Activated T-helper 17 cell treated with anti-CD3 and anti-CD28 coated beads, Interleukin-2, amount 50 U/mL, for 72 hours (primary cell): ENCODE measurements at regions not wholly inside any gene's neighbourhood (a gene's known extent, or its start where the extent isn't known, plus 50 kb on each side); places are given as distances from the start of the nearest gene placed in this dataset.

ENCODE experiments used
- ATAC-seq: fragments of 150-1000 bp; cut with Tn5 transposase; replicated peaks from 2 replicates; pipeline ENCODE4 v1.10.0; 2021; ENCODE audit warnings: mild to moderate bottlenecking, moderate library complexity
- H3K27ac Mint-ChIP-seq: one replicate; pipeline ENCODE4 v1.8.0; 2022; ENCODE audit warnings: mixed read lengths
- H3K27me3 Mint-ChIP-seq: one replicate; pipeline ENCODE4 v1.8.0; 2022; ENCODE audit warnings: mixed read lengths
- H3K36me3 Mint-ChIP-seq: one replicate; pipeline ENCODE4 v1.8.0; 2022; ENCODE audit warnings: low read depth, mild to moderate bottlenecking, mixed read lengths
- H3K4me1 Mint-ChIP-seq: one replicate; pipeline ENCODE4 v1.8.0; 2022; ENCODE audit warnings: mixed read lengths
- H3K4me3 Mint-ChIP-seq: one replicate; pipeline ENCODE4 v1.8.0; 2022; ENCODE audit warnings: mild to moderate bottlenecking, mixed read lengths
- H3K9me3 Mint-ChIP-seq: one replicate; pipeline ENCODE4 v1.8.0; 2022; ENCODE audit warnings: mixed read lengths

DNA sequence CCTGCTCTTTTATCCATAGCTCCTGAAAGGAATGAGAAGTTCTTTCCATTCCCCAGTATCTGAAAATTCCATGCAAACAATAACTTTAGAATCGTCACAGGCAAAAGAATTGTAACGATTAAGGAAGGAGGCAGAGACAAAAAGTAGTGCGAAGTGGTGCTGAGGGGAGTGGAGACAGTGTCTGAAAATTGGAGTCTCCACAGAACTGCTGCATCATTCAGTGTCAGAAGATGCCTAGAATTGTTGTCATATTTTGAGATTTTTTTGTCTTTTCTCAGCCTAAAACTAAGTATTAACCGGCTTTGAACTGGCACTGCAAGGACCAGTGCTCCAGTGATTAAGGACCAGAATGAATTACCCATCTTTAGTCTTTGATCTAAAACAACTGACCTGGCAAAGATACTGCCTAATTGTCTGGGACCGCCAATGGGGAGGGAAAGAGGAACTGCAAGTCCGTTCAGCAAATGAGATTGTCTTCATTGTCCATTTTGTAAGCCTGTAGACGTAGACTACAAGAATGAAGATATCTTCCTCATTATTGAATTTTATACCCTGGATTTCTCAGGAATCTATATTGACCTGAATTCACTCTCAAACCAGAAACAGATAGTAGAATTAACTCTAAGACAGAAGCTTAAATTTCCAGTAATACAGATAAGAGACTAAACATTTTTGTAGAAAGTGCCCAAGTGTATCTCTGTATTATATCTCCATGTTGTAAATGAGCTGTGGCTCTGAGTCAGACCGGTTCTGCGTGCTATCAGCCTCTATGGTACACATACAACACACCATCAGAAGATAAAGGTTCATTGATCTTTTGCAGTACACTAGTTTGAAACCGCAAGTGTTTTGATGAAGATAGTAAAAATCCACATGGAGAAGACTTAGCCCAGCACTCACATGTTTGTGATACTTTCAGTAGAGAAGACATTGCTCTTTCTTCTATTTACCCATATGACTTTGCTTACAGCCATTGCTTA, 293.2 kb downstream of the EFNB2 start:
- H3K27me3 Mint-ChIP-seq, result peaks cover 3% of the 10 kb centered on the region
- no peaks in the 10 kb centered on the region for H3K4me1 Mint-ChIP-seq
- no peak overlapping the region for H3K27ac Mint-ChIP-seq
- ATAC-seq, result no peak
- no peaks in the 10 kb centered on the region for H3K36me3 Mint-ChIP-seq
- no peak overlapping the region for H3K4me3 Mint-ChIP-seq
- no peaks in the 10 kb centered on the region for H3K9me3 Mint-ChIP-seq

DNA sequence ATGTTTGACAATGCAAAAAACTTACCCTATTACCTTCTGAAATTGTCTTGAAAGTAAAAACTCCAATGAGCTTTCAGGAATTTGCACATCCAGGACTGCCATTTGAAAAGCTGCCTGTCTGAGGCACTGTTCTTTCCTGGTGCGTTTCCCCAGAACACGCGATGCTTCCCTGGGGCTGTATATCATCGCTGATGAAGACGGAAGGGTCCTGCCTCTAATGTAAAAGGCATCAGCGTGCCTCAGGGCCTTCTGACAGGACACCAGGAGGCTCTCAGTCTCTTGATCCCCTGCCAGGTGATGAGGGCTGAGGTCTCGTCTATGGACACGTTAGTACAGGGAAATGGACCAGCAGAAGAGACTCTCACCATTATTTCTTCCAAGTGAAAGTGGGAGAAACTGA, 296.8 kb downstream of the EFNB2 start:
- no peak overlapping the region for H3K27ac Mint-ChIP-seq
- H3K36me3 Mint-ChIP-seq, result no peaks in the 10 kb centered on the region
- no peaks in the 10 kb centered on the region for H3K9me3 Mint-ChIP-seq
- H3K27me3 Mint-ChIP-seq, result peaks cover 3% of the 10 kb centered on the region
- no peaks in the 10 kb centered on the region for H3K4me1 Mint-ChIP-seq
- no peak overlapping the region for H3K4me3 Mint-ChIP-seq
- no peak for ATAC-seq

DNA sequence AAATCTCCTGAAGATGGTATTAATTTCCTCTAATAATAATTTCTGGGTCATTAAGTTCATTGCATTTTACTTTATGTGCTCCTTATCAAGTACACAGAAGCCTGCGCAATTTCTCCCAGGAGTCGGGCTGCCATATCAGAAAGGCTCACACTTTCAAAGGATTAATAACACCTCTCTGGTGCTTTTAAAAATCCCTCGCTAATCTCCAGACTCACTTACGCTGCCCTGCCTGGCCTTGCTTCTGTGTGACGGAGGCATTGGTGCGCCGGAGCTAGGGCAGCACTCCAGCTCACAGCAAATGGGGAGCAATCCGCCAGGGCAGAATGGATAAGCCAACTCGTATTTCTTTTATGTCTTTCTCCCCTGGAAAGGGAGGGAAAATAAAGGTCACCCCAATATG, 300.8 kb downstream of the EFNB2 start:
- Mint-ChIP-seq H3K27ac (no peak overlapping the region), H3K4me3 (no peak overlapping the region), H3K9me3 (no peaks in the 10 kb centered on the region), H3K4me1 (no peaks in the 10 kb centered on the region), H3K36me3 (no peaks in the 10 kb centered on the region), H3K27me3 (no peaks in the 10 kb centered on the region)
- ATAC-seq, result no peak

DNA sequence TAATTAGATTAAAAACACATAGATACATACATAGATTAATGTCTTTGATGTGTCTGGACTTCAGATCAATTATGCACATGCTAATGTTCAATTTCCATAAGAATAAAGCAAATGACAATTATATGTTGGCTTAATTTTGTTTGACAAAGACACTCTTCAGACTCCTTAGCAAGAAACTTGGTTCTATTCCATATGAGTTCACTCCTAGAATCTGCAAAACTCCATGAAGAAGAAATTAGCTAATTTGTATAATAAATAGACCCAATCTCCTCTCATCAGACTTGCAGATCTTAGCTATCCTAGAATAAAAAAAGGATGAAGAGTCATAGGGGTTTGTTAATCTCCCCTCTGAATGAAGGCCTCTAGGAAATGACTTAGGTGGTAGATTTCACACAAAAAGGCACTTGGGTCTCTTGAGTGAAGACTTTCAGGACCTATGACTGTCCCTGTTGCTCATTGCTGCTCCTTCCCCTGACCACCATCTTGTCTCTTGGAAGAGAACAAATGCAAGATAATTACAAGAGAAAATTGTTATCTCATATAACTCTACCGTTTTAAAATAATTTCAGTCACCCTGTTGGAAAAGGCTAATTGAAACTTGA, 302.2 kb downstream of the EFNB2 start:
- Mint-ChIP-seq H3K27me3 (no peaks in the 10 kb centered on the region), H3K36me3 (no peaks in the 10 kb centered on the region), H3K9me3 (peaks cover 3% of the 10 kb centered on the region), H3K4me3 (no peak overlapping the region), H3K4me1 (no peaks in the 10 kb centered on the region), H3K27ac (no peak overlapping the region)
- no peak for ATAC-seq

DNA sequence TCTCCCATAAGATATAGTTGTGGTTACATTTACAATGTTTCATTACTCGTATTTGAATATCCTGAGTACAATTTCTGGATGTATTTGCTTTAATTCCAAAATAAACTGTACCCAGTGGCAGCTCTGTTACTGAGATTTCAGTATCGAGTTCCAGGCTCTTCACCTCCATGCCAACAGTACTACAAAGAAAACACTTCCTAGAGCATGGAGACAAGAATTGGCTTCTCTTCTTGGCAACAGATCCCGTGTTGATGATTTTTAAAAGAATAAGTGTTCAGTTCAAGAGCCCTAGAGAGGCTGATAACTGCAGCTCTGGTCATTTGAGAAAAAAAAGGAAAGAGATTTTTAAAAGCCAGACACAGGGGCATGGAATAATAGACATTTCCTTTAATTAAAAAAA, 302.8 kb downstream of the EFNB2 start:
- H3K4me1 Mint-ChIP-seq, result no peaks in the 10 kb centered on the region
- H3K27ac Mint-ChIP-seq, result no peak overlapping the region

DNA sequence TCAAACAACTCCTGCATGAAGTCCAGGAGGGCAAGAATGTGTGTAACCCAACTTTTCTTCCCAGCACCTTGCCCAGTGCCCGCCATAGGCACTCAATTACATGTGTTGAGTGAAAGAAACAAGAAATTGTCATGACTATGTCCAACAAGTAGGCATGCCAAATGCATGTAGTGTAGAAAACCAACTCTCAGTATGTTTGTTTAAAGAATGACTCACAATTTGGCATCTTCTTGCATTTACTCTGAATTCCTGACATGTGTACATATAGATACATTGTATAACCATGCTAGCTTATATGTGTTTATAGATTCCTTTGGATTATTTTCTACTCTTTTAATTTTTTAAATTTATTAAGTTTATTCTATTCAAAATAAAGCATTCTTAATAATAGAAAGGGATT, 305.0 kb downstream of the EFNB2 start:
- Mint-ChIP-seq H3K36me3 (no peaks in the 10 kb centered on the region), H3K27ac (no peak overlapping the region), H3K27me3 (no peaks in the 10 kb centered on the region), H3K4me3 (no peak overlapping the region), H3K9me3 (peaks cover 3% of the 10 kb centered on the region), H3K4me1 (no peaks in the 10 kb centered on the region)
- no peak for ATAC-seq

More for the DNA sequence above, 302.8 kb downstream of the EFNB2 start:
- Mint-ChIP-seq H3K9me3 (peaks cover 3% of the 10 kb centered on the region), H3K27me3 (no peaks in the 10 kb centered on the region), H3K36me3 (no peaks in the 10 kb centered on the region), H3K4me3 (no peak overlapping the region)
- ATAC-seq, result no peak

DNA sequence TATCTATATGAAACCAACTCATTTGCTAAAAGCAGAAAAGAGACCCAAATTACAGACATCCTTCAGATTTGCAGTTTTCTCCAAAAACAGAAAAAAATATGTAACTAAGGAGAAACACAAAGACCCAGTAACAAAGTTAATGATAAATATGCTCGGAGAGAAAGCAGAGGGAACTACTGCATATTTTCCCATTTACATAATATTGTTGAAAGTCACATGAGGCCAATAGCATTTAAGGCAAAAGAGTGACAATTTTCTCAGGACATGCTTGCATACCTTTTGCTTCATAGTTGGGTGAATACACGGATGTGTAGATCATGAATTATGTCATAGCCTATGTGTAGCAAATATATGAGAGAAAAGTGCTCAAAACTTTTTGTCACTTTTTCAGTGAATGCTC, 310.3 kb downstream of the EFNB2 start:
- no peaks in the 10 kb centered on the region for H3K4me1 Mint-ChIP-seq
- no peaks in the 10 kb centered on the region for H3K36me3 Mint-ChIP-seq
- ATAC-seq, result no peak
- no peaks in the 10 kb centered on the region for H3K27me3 Mint-ChIP-seq
- H3K9me3 Mint-ChIP-seq, result peaks cover 3% of the 10 kb centered on the region
- no peak overlapping the region for H3K4me3 Mint-ChIP-seq
- H3K27ac Mint-ChIP-seq, result no peak overlapping the region

DNA sequence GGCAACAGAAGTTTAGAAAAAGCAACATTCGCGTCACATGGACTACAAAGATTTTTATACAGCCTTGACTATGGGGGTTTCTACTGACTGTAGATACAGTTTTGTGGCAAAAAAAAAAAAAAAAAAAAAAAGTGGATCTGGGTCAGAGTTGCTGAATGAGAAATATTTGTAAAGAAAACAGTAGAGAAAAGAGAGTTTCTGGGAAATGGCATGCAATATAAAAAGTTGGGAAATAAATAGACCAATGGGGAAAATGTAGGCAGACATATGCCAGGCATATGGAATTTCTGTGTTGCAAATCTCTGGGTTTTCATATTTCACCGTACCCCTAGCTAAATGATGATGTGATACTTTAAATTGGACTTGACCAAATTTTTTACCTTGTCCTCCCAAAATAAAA, 315.3 kb downstream of the EFNB2 start:
- Mint-ChIP-seq H3K27ac (no peak overlapping the region), H3K4me3 (no peak overlapping the region), H3K4me1 (no peaks in the 10 kb centered on the region), H3K9me3 (no peaks in the 10 kb centered on the region), H3K36me3 (no peaks in the 10 kb centered on the region), H3K27me3 (no peaks in the 10 kb centered on the region)
- no peak for ATAC-seq

DNA sequence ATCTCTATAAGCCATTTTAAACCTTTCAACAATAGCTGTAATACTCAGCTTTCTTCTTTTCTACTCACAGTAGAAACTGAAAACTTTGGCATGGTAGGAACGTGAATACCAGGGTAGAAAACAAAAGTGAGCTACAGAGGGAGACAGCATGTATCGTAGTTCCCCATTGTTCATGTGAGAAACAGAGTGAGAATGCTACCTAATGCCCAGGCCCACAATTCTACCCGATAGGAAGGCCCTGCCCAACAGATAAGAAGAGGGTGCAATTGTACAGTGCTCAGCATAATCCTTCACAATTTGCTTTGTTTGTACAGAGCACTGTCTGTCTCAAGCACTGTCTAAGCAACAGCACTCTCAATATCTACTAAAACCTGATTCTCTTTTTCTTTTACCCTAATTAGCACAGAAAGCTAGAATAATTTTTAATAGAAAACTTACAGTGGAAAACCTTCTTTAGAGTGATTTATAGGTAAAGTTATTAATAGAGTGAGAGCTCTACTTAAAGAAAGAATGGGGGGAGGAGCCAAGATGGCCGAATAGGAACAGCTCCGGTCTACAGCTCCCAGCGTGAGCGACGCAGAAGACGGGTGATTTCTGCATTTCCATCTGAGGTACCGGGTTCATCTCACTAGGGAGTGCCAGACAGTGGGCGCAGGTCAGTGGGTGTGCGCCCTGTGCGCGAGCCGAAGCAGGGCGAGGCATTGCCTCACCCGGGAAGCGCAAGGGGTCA, 322.3 kb downstream of the EFNB2 start:
- Mint-ChIP-seq H3K27me3 (peaks cover 7% of the 10 kb centered on the region), H3K36me3 (no peaks in the 10 kb centered on the region), H3K9me3 (no peaks in the 10 kb centered on the region), H3K27ac (no peak overlapping the region), H3K4me1 (no peaks in the 10 kb centered on the region), H3K4me3 (no peak overlapping the region)
- ATAC-seq, result no peak

DNA sequence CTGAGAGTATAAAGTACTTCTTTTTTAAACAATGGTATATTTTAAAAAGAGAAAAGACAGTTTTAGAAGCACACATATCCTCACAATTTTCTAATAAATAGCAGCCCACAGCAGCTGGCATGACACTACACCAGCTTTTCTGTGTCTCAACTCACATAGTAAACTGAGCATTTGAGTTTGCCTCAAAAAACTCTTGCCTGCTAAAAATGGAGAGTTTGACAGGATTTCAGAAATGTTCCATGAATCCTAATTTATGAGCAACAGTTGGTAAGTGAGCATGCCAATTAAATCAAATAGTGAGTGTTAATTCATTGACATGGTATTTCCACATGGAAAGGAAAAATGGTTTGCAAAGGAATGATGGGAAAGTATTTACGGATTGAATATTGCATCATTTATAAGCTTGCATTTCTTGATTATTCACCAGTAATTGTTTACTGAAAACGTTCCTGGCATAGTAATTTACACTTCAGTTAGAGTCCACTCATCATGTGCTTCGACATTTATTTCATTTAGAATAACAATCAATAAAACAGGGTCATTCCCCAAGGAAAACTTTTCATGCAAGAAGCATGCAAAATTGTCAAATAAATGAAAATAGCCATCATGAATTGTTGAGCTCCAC, 323.0 kb downstream of the EFNB2 start:
- peaks cover 7% of the 10 kb centered on the region for H3K27me3 Mint-ChIP-seq
- no peak overlapping the region for H3K27ac Mint-ChIP-seq
- no peak for ATAC-seq
- no peaks in the 10 kb centered on the region for H3K4me1 Mint-ChIP-seq
- no peaks in the 10 kb centered on the region for H3K9me3 Mint-ChIP-seq
- H3K36me3 Mint-ChIP-seq, result no peaks in the 10 kb centered on the region
- no peak overlapping the region for H3K4me3 Mint-ChIP-seq

DNA sequence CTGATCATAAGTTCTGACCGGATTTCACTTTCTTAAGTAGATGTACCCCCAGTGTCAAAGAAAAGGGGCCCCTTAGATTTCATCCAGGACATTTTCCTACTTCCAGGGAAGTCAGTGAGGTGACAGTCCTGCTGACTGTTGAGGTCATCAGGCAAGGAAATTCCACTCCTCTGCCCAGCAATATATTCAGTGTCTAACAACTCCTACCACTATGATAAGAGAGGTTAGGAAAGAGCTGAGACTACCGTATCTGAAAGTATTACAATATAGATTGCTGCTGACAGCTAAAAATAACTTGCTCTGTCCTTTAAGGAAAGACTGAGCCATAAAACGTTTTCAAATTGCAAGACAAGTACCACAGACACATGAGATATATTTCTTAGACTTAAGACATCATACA, 325.1 kb downstream of the EFNB2 start:
- Mint-ChIP-seq H3K4me3 (no peak overlapping the region), H3K9me3 (no peaks in the 10 kb centered on the region), H3K27me3 (peaks cover 7% of the 10 kb centered on the region), H3K36me3 (no peaks in the 10 kb centered on the region), H3K4me1 (no peaks in the 10 kb centered on the region), H3K27ac (no peak overlapping the region)
- ATAC-seq, result no peak

DNA sequence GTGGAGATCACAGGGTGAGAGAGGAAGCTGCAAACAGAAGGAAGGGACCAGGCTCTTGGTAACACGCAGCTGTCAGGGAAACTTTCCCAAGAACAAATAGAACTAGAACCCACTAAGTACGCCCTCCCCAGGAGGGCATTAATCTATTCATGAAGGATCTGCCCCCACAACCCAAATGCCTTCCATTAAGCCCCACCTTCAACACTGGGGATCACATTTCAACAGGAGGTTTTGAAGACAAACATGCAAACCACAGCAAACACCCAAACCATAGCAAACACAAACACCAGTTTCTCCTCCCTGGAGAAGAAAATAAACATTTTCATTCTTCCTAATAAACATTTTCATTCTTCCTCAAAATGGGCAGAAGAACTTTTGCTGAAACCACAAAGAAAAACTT, 329.6 kb downstream of the EFNB2 start:
- Mint-ChIP-seq H3K4me3 (no peak overlapping the region), H3K27ac (no peak overlapping the region), H3K27me3 (peaks cover 7% of the 10 kb centered on the region), H3K4me1 (no peaks in the 10 kb centered on the region), H3K36me3 (no peaks in the 10 kb centered on the region), H3K9me3 (no peaks in the 10 kb centered on the region)
- ATAC-seq, result no peak

DNA sequence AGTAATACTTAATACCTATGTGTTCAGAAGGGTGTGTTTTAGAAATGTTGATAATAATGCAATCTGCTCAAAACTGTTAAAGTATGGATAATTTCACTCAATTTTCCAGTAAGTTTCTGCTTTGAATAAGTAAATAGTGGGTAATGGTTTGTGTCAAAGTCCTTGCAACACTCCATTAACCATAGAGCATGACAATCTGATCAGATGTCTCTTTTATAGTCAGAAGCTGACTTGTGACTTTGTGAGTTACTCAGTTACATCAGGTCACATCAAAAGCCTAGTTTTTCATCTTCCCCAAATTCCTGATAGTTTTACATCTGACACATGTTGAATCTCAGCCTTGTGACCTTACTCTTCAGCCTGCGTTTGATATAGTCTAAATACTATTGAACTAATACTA, 338.0 kb downstream of the EFNB2 start:
- no peaks in the 10 kb centered on the region for H3K9me3 Mint-ChIP-seq
- H3K36me3 Mint-ChIP-seq, result no peaks in the 10 kb centered on the region
- no peaks in the 10 kb centered on the region for H3K4me1 Mint-ChIP-seq
- no peak overlapping the region for H3K4me3 Mint-ChIP-seq
- peaks cover 3% of the 10 kb centered on the region for H3K27me3 Mint-ChIP-seq
- no peak for ATAC-seq
- no peak overlapping the region for H3K27ac Mint-ChIP-seq

DNA sequence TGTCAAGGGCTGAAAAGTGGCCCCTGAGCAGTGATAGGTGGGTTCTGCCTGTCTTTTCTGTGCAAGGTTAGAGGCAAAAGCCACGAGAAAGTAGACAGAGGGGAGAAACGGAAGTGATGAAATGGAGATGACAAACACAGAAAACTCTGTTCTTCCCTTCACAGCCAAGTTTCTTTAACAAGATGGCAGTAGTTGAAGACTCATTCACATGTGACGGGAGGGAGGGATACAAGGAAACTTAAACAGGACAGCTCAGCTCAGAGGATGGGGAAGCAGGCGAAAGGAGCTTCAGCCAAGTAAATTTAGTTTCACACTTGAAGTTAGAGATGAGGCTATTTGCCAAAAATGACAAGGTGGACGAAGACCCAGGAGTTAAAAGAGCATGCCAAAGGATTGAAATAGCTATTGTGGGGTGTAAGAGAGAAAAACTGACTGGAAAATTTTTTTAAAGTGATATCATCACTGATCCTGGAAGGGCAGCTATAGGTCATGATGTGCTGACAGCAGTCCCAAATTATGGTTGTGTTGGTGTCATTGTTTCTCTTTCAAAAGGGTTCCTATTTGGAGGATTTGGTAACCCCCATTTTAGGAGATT, 347.9 kb downstream of the EFNB2 start:
- Mint-ChIP-seq H3K27ac (no peak overlapping the region), H3K4me1 (no peaks in the 10 kb centered on the region), H3K9me3 (peaks cover 5% of the 10 kb centered on the region), H3K4me3 (no peak overlapping the region), H3K27me3 (peaks cover 12% of the 10 kb centered on the region), H3K36me3 (no peaks in the 10 kb centered on the region)
- ATAC-seq, result no peak
